ENCODE measurements at regions not wholly inside any gene's neighbourhood (a gene's known extent, or its start where the extent isn't known, plus 50 kb on each side); places are given as distances from the start of the nearest gene placed in this dataset.

- TF ChIP-seq CTCF (conservative IDR thresholded peaks at IDR 0.05; ENCODE audit: control insufficient read depth, insufficient read depth, low read depth, low read length), result no peak
- no peak overlapping the region for H3K4me3 ChIP-seq (ENCODE audit: control insufficient read depth, low read depth, low read length)
- DNase-seq (ENCODE audit: low read depth), result no peak
Observed at GRCh38 chr17:45704251-45704650, 79.9 kb upstream of the CRHR1 start.

GRCh38 chr17:45705123-45706009 lies 78.8 kb upstream of the CRHR1 start:
- peak; percentile 57 for DNase-seq (ENCODE audit: low read depth)
- no peak for TF ChIP-seq CTCF (conservative IDR thresholded peaks at IDR 0.05; ENCODE audit: control insufficient read depth, insufficient read depth, low read depth, low read length)
- no peak overlapping the region for H3K4me3 ChIP-seq (ENCODE audit: control insufficient read depth, low read depth, low read length)

GRCh38 chr17:45706033-45706432 lies 78.1 kb upstream of the CRHR1 start:
- H3K4me3 ChIP-seq (ENCODE audit: control insufficient read depth, low read depth, low read length), result no peak overlapping the region
- DNase-seq (ENCODE audit: low read depth), result no peak
- TF ChIP-seq CTCF (conservative IDR thresholded peaks at IDR 0.05; ENCODE audit: control insufficient read depth, insufficient read depth, low read depth, low read length), result no peak

GRCh38 chr17:45708707-45709290 lies 75.3 kb upstream of the CRHR1 start:
- DNase-seq (ENCODE audit: low read depth), result no peak
- no peak for TF ChIP-seq CTCF (conservative IDR thresholded peaks at IDR 0.05; ENCODE audit: control insufficient read depth, insufficient read depth, low read depth, low read length)
- no peak overlapping the region for H3K4me3 ChIP-seq (ENCODE audit: control insufficient read depth, low read depth, low read length)

- H3K4me3 ChIP-seq (ENCODE audit: control insufficient read depth, low read depth, low read length), result no peak overlapping the region
- DNase-seq (ENCODE audit: low read depth), result no peak
- TF ChIP-seq CTCF (conservative IDR thresholded peaks at IDR 0.05; ENCODE audit: control insufficient read depth, insufficient read depth, low read depth, low read length), result no peak
Observed at GRCh38 chr17:45709728-45710288, 74.3 kb upstream of the CRHR1 start.

GRCh38 chr17:45715787-45716186 lies 68.3 kb upstream of the CRHR1 start:
- no peak for DNase-seq (ENCODE audit: low read depth)
- H3K4me3 ChIP-seq (ENCODE audit: control insufficient read depth, low read depth, low read length), result no peak overlapping the region
- no peak for TF ChIP-seq CTCF (conservative IDR thresholded peaks at IDR 0.05; ENCODE audit: control insufficient read depth, insufficient read depth, low read depth, low read length)
